ENCODE measurements at regions not wholly inside any gene's neighbourhood (a gene's known extent, or its start where the extent isn't known, plus 50 kb on each side); places are given as distances from the start of the nearest gene placed in this dataset.
A peak's percentile ranks its signal among the peaks of the same experiment; 100 is the strongest.
"Not testable (repeated sequence)": the region's sequence is repeated elsewhere in the genome, so short reads cannot be mapped to it uniquely, and the experiment has no call there.

- DNase-seq, result no peak
Observed at GRCh38 chr17:51389875-51390274, 129.5 kb downstream of the UTP18 start.

- no peak for DNase-seq
Observed at GRCh38 chr17:51391982-51392654, 131.8 kb downstream of the UTP18 start.

- no peak for DNase-seq
Observed at GRCh38 chr17:51395621-51396020, 135.3 kb downstream of the UTP18 start.

- DNase-seq, result no peak
Observed at GRCh38 chr17:51397361-51398127, 137.2 kb downstream of the UTP18 start.

- DNase-seq, result no peak
Observed at GRCh38 chr17:51398128-51398525, 137.8 kb downstream of the UTP18 start.

GRCh38 chr17:51398687-51399086 is 138.3 kb downstream of the UTP18 start:
- no peak for DNase-seq

GRCh38 chr17:51401279-51401678 is 140.9 kb downstream of the UTP18 start:
- no peak for DNase-seq

GRCh38 chr17:51402899-51403298 is 142.6 kb downstream of the UTP18 start:
- no peak for DNase-seq

- no peak for DNase-seq
Observed at GRCh38 chr17:51407576-51407975, 147.2 kb downstream of the UTP18 start.

- DNase-seq, result no peak
Observed at GRCh38 chr17:51419476-51419875, 159.1 kb downstream of the UTP18 start.

- DNase-seq, result no peak
Observed at GRCh38 chr17:51421525-51421924, 161.2 kb downstream of the UTP18 start.

- DNase-seq, result no peak
Observed at GRCh38 chr17:51422634-51423033, 162.3 kb downstream of the UTP18 start.

- no peak for DNase-seq
Observed at GRCh38 chr17:51423421-51424160, 163.2 kb downstream of the UTP18 start.

GRCh38 chr17:51425773-51426172 is 165.4 kb downstream of the UTP18 start:
- DNase-seq, result peak; percentile 43

- peak; percentile 97 for DNase-seq
Observed at GRCh38 chr17:51427323-51427811, 167.0 kb downstream of the UTP18 start.

- no peak for DNase-seq
Observed at GRCh38 chr17:51427856-51428255, 167.5 kb downstream of the UTP18 start.

GRCh38 chr17:51428668-51429495 is 168.5 kb downstream of the UTP18 start:
- DNase-seq, result no peak

- DNase-seq, result not testable (repeated sequence)
Observed at GRCh38 chr17:51429938-51430337, 169.6 kb downstream of the UTP18 start.

GRCh38 chr17:51430591-51430990 is 170.2 kb downstream of the UTP18 start:
- no peak for DNase-seq

GRCh38 chr17:51434434-51435170 is 174.3 kb downstream of the UTP18 start:
- no peak for DNase-seq

- DNase-seq, result no peak
Observed at GRCh38 chr17:51435171-51435552, 174.8 kb downstream of the UTP18 start.

GRCh38 chr17:51435641-51436091 is 175.3 kb downstream of the UTP18 start:
- DNase-seq, result peak; percentile 93

Measured in NCI-H774 (cell line).